HG03159 (cell line): ENCODE measurements at regions not wholly inside any gene's neighbourhood (a gene's known extent, or its start where the extent isn't known, plus 50 kb on each side); places are given as distances from the start of the nearest gene placed in this dataset.
"Not testable (repeated sequence)": the region's sequence is repeated elsewhere in the genome, so short reads cannot be mapped to it uniquely, and the experiment has no call there.

Source experiments
- ATAC-seq: cut with Tn5 transposase; IDR thresholded peaks from one replicate; pipeline ENCODE4 v1.9.1; 2021; ENCODE audit warnings: mild to moderate bottlenecking, moderate library complexity; ENCODE audit not compliant: unreplicated experiment

DNA sequence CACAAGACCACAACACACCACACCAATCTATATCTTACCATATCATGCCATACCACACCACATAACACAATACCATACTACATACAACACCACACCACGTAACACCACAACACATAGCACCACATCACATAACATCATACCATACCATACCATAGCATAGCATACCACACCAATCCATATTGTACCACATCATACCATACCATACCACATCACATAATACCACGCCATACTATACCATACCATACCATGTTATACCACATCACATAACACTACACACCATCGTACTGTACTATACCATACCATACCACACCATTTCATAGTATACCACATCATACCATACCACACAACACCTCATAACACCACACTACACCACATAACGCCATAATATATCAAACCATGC is 335.2 kb upstream of the VWC2 start:
- no peak for ATAC-seq

DNA sequence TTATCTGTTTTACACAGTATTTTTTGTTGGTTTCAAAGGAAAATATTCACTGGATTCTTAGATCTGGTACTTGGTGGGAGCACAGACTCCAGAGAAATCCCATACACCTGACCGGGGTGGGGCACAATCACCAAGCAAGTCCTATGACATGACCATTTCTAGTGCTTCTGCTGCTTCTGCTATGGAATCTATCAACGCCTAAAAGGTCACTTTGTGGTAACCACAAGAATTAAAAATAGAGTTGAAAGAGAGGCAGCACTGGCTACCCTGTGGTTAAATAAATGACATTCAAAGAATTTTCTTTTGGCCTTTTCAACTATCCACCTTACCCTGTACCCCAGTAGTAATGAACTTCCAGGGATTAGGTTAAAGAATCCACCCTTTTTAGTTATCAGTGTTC is 329.9 kb upstream of the VWC2 start:
- no peak for ATAC-seq

DNA sequence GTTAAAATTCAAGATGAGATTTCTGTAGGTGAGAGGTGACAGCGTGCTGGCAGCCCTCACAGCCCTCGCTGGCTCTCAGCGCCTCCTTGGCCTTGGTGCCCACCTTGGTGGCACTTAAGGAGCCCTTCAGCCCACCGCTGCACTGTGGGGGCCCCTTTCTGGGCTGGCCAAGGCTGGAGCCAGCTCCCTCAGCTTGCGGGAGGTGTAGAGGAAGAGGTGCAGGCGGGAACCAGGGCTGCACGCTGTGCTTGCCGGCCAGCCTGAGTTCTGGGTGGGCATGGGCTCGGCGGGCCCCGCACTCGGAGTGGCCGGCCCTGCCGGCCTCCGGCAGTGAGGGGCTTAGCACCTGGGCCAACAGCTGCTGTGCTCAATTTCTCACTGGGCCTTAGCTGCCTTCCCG is 320.0 kb upstream of the VWC2 start:
- no peak for ATAC-seq

DNA sequence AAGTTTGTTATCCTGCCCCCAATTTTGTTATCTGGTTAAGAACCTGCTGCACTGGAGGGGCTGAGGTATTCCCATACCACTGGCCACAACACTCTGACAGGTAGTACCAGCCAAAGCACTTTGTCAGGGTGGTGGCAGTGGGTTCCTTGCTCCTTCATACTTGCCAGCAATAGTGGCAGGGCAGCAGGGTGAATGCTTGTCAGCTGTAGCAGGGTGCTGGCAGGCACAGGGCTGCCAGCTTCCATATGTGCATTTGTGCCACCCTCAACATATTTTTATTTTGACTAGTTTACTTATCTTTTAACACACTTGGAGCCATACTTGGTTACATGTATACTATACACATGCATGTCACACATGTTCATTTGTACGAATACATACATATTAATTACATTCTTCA is 294.0 kb upstream of the VWC2 start:
- no peak for ATAC-seq

DNA sequence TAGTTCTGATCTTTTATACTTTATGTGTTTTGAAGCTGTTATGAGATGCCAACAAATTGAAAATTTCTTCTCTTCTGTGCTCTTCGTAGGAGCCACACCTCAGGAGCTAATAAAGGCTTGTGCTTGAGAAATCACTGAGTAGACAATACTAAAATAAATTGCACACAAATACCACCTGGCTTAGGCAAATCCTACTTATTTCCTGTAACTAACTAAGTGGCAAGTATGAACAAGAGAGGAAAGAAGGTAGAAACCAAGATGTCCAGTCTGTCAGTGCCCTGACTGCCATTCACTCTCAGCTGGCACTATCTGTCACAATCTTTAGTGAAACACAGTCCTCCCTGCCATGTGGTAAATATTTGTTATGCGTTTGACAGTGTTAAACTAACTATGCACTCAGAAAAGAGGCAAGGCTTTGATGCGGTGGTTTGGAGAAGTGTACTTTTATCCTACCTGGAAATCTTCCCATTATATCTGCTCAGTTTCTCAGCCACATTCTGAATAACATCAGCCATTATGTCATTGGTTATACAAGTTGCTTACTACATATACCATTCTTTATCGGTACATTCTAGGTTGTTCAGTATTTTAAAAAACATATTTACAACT is 293.4 kb upstream of the VWC2 start:
- no peak for ATAC-seq

DNA sequence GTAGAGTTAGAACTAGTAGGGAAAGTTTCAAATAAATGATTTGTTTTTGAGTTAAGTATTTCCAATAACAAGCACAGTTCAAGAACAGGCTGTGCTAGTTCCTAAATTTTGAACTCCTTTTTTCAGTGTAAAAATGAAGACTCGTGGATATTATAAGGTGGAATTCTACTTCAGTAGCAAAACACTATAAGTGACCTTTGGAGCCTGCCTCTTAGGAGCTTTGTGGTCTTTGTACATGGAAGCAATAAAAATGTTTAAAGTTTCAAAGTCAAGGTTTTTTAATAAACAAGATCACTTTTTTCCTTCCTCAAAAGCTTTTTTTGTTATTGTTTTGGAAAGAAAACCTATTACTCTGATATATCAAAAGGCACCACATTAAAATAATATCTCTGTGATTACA is 292.4 kb upstream of the VWC2 start:
- no peak for ATAC-seq

DNA sequence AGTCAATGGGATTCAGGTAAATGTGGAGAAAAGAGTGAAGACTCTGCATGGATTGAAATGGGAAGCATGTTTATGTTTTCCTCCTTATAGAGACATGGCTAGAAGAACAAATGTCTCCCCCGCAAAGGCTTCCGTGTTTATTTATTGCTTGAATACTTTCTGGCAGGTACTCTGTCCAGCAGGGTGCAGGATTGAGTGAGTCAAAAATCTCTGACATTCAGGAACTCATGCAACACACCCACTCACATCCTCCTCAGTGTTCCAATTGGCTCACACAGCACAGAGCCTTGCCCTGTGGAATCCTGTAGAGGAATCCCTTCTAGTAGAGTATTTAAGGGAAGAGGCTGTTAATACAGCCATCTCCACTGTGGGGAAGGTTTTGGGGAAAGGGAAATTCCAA is 290.3 kb upstream of the VWC2 start:
- ATAC-seq = no peak

DNA sequence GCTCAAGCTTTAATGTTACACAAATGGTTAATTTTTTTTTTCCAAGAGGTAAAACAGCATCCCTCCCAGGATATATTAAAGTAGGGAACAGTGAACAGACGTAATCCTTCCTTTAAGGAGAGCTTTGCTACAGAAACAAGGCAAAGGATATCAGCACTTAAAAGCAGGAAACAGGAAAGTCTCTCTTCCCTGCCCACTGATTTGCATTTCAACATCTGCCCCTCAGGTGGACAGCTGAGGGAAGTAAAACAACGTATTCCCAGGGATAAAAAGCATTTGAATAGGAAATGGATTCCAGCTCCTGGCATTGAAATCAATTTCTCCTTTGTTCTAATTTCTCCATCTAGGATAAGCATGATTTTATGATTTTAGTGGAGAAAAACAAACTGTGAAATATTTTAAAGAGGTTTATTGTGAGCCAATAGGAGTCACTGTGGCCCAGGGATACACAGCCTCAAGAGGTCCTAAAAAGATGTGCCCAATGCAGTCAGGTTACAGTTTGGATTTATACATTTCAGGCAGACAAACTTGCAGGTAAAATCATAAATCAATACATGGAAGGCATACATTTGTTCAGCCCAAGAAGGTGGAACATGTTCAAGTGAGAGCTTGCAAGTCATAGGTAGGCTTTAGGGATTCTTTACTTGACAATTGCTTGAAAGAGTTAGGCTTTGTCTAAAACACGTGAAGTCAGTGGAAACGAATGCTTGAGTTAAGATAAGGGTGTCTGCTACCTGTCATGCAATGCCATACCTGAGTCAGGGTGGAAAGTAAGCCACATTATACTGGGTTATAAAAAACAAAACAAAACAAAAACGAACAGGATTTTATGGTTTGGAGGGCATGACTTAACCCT is 286.2 kb upstream of the VWC2 start:
- ATAC-seq = no peak

DNA sequence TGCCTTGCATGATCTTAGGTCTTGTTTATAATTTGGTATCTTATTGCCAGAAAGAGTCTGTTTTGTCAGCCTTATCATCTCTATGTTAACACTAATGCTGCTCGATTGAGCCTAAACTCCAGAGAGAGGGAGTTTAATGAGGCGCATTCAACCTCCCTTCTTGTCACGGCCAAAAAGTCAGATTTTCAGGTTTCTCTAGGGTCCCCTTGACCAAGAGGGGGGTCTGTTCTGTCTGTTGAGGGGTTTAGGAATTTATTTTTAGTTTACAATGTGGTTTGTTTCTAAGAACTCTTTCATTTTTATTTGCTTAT is 285.7 kb upstream of the VWC2 start:
- ATAC-seq = no peak

DNA sequence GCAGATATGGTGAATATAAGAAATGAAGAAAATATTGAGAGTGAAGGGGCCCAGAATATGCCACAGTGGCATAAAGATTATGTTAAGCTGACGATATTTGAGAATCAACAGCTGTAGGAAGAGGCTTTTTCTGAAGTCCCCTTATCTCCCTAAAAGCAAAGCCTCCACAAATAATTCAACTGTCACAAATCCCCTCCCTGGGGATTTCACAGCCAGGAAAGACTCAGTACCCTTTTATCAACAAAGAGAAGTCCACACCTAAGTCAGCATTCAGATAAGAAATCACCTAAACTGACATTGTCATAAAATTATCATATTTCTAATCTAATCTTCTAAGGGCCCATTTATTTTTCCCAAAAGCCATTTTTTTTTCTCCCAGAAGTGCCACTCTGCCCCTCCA is 284.9 kb upstream of the VWC2 start:
- ATAC-seq = no peak

DNA sequence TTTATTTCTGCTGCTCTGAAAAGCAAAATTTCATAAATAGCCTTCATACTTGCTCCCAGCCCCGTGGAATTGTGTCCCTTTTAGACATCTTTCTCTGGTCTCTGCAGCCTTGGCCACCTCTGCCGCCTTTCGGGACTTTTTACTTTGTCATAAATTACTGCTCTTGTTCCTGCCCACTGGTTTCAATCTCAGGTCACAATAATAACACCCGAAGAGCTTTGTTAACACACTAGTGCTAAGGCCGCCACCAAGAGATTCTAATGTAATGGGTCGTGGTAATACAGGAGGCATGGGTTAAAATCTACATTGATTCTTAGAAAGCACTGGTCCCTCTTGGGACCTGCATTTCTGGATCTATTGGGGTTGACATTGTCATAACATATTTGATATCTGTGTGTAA is 276.0 kb upstream of the VWC2 start:
- no peak for ATAC-seq

DNA sequence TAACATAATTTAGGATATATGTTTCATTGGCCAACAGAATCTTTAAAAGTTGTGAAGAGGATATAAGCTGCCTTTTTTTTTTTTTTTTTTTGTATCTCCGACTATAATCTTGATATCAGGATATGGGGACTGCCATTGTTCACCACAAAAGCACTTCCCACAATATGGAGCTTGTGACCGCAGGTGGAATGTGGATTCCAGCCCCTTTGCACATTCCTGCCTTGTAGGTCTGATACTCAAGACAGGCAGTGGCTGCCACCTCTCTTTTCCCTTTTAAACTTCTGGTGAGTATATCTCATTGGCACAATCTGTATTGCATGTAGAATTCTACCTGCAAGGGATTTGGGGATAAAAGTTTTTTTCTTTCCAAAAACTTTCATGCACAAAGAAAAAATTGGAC is 272.7 kb upstream of the VWC2 start:
- ATAC-seq = no peak

DNA sequence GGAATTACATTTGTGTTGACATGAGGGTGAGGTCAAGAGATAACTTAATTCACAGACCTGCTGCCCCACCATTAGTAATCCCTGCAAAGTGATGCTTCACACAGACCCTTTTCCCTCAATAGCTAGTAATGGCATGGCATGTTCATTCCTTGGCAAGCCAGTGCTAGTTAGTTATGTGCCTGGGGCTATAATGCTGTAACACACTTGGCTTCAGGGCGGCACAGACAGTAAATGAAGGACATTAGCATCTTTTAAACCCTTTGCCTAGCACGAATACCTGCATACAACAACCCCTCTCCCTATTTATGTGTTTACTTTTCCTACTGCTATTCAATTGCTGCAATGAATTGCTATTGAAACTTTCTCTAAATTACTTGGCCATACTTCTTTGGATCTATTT is 266.2 kb upstream of the VWC2 start:
- ATAC-seq = not testable (repeated sequence)

DNA sequence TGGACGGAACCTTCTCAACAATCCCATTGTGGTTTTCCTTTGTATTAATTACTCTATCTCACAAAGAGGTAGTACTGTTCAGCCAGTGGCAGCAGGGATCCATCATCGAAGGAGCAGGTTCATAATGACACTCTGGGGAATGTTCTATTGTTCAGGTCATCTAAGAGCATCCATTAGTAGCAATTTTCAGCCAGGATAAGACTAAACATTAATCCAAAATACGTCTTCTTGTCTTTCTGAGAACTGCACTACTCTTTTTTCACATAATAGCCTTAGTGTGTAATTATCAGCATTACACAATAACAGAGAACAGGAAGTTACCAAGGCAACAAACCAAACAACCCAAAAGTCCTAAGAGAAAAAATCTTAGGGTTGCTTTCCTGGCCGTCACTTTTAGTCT is 259.5 kb upstream of the VWC2 start:
- ATAC-seq = no peak

DNA sequence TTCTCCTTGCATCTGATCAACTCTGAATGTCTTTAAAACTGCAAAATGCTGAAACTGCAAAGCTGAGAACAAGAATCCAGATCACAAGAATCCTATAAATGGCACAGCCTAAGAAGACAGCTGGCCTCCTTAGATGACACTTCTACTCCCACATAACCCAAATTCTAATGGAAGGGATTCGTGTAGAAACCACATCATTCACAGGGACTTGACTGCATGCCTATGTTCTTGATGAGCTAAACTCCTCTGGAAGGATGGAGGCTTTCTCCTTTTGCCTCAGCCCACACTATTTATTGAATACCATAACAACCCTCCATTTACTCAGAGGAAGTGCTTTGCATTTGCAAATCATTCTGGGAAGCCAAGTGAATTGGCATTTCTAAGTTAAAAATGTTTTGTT is 252.5 kb upstream of the VWC2 start:
- ATAC-seq = no peak

DNA sequence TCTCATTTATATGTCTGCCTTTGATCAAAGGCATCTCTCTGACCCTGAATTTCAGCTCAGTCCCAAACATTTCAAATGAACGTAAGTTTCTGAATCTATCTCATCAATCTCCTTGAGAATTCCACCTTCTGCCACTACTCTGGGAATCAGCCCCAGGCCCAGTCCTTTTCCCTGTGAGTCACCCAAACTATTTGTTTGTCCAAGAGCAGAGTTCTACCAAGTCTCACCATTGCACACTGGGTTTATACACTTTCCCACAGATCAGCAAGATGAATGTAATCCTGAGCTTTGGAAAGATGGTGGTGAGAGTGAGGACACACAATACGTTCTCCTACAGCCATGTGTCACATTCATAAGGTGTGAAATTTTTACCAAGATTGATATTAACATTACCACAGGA is 251.3 kb upstream of the VWC2 start:
- no peak for ATAC-seq

DNA sequence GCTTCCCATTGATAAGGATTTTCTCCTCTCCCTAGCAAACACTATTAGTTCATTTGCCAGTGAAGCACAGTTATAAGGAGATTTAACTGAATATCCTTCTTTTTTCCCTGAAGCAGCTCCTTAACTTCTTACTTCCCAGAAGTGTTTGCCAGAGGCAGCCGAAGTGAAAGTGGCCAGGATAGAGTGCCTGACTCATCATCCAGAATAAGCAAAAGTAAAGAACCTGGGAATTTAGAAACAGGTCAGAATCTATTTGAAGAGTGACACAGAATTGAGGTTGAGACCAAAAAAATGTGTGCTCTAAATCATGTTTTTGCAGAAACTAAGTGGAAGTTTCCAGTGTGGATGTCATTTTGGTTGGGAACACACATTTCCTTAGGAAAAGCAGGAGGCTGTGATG is 249.6 kb upstream of the VWC2 start:
- ATAC-seq = no peak

DNA sequence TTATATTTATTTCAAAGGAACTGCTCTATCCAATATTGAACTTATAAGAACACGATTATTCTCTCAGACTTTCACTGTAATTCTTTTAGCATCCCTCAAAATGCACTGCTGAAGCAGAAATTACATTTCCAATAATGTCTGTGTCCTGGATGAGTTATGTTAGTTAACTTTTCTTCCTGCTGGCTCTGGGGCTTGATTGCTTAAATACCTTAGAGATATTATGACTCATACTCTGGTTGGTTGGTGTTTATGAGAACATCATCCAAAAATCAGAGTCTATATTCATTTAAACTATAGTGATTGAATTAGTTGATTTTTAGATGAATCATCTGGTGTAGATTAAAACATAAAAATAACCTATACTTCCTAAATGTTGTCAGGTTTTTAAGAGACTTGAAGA is 246.3 kb upstream of the VWC2 start:
- no peak for ATAC-seq

DNA sequence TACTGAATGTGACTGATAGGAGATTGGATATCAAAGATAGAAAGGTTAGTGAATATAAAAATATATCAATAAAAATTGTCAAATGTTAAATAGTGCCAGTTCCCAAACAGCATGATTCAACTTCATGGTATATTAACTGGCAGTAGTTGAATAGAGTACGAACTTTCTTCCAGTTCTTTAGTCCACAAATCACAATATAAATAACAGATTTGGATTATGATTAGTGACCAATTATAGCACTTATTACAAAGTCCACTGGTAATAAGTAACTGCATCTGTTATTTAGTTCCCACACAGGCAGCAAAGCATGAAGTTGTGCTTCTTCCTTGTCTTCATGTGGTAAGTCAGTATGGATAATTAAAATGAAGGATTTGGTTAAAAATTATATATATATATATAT is 243.0 kb upstream of the VWC2 start:
- ATAC-seq = no peak

DNA sequence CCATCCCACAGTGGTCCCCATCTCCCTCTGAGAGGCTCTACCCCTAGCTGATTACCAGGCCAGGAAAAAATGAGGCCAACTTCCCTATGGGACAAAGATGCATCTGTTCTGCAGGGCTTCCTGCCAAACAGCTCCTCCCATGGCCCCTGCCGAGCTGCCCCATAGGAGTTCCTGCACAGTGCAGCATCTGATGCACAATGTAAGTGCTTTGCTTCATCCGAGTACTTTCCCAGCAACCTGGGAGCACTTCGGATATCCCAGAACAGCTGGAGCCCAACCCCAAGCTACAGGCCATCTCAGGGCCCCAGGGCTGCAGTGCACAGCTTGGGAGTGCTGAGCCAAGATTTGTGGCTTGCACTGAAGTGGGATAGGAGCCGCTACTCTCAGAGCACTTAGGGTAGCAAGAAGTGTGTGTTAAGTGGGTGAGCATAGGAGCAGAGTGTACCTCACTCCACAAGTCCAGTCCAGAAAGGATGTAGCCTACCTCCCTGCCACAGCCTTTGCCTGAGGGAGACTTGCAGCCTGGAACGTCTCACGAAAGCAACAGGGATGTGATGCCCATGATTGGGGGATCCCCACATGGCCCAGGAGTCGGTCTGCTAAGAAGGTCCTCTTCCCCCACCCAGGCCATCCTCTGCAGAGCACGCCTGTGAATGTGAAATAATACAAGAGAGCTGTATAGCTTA is 209.6 kb upstream of the VWC2 start:
- ATAC-seq = peak; percentile 24

DNA sequence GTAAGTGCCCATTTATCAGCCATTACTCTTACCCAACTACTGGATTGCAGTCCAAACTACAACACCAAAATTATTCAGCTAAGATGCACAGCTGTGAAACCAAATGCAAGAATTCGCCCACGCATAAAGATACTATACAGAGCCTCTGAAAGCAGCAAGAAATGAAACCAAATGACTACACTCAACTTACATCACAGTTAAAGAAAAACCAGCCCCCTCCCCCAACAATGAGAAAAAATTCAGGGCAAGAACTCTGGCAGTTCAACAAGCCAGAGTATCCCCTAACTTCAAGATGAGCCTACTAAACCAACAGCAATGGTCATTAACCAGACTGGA is 209.1 kb upstream of the VWC2 start:
- ATAC-seq = peak; percentile 89

DNA sequence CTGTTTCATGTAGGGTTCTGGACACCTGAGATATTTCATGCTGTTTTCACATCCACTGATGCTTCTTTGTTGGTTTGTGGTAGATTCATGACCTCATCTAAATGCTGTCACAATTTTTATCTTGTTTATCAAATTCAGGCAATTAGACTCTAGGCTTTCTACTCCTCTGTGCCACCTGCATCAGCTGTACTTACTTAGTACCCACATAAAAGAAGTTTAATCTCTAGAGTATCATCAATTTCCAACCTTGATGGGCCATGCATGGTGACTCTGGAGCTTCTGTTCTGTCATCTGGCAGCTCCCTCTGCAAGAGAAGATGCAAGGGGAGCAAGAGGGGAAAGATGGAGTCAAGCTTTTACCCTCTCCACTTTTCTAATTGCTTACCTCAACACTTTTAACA is 195.9 kb upstream of the VWC2 start:
- no peak for ATAC-seq

DNA sequence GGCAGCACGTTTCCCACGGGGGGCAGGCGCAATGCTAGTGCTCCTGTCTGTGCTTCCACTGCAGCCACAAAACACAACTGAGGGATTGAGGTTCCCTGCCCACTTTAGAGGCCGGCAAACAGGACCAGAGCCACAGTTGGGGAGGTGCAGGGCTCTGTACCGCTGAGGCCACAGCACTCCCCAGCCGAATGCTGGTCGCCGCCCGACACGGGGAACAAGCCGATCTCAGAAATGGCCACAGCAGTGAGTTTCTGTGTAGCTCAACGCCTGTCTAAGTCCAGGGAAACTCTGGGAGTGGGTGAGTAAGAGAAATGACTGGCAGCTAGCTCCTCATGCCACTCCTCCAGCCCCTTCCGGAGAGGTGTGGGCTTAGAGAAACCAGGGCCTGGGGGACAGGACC is 194.0 kb upstream of the VWC2 start:
- no peak for ATAC-seq
